ENCODE measurements at regions not wholly inside any gene's neighbourhood (a gene's known extent, or its start where the extent isn't known, plus 50 kb on each side); places are given as distances from the start of the nearest gene placed in this dataset.

DNA sequence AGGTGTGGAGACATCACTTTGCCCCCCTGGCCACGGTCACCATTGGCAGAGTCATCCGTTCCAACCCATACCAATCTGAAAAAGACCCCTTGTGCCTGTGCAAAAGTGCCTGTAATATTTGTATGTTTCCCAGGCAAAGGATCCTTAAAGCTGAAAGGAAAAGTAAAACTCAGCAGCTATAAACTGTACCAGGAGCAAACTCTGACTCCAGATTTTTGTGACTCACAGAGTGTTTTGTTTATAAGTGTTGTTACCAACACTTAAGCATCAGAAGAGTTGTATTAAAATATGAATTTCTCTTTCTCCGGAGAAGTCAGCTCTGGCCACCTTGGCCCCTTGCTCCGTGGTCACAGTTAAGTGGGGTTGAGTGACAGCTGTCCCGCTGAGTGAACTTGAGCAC is 75.9 kb downstream of the IRX6 start:
- no peak for DNase-seq (ENCODE audit: extremely low spot score)
- POLR2A ChIA-PET = no interaction called here
- CTCF ChIA-PET = interaction anchor here (1.2 to 1.9 kb wide), 2 partner anchors 12 to 65 kb away, joined by 3 to 7 read pairs; no protein-coding TSS in a partner anchor
- TF ChIP-seq, protein P1, sequence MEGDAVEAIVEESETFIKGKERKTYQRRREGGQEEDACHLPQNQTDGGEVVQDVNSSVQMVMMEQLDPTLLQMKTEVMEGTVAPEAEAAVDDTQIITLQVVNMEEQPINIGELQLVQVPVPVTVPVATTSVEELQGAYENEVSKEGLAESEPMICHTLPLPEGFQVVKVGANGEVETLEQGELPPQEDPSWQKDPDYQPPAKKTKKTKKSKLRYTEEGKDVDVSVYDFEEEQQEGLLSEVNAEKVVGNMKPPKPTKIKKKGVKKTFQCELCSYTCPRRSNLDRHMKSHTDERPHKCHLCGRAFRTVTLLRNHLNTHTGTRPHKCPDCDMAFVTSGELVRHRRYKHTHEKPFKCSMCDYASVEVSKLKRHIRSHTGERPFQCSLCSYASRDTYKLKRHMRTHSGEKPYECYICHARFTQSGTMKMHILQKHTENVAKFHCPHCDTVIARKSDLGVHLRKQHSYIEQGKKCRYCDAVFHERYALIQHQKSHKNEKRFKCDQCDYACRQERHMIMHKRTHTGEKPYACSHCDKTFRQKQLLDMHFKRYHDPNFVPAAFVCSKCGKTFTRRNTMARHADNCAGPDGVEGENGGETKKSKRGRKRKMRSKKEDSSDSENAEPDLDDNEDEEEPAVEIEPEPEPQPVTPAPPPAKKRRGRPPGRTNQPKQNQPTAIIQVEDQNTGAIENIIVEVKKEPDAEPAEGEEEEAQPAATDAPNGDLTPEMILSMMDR (IDR thresholded peaks at IDR 0.05; ENCODE audit: control extremely low read depth, extremely low read depth, low read depth, missing control alignments) = no peak

DNA sequence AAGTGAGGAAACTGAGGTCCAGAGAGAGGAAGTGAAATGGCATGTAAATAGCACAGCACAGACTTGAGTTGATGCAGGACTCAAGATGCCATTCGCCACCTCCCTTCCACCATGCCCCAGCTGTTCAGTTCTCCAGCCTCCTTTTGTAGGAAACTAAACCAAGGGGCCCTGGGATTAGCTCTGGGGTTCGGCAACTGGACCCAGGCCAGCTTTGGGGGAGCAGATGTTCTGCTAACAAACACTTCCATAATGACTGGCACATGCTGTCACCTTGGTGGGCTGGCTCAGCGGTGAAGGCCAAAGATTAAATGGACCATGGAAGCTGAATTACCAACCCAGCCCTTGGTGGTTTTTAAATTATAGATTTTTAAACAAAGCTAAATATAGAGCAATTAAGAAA is 77.0 kb downstream of the IRX6 start:
- DNase-seq (ENCODE audit: extremely low spot score) = no peak
- ChIA-PET POLR2A (no interaction called here), CTCF (interaction anchor here (0.8 kb wide), 1 partner anchor 10 kb away, joined by 3 read pairs; no protein-coding TSS in a partner anchor)
- TF ChIP-seq, protein P1 (IDR thresholded peaks at IDR 0.05; ENCODE audit: control extremely low read depth, extremely low read depth, low read depth, missing control alignments) = no peak

DNA sequence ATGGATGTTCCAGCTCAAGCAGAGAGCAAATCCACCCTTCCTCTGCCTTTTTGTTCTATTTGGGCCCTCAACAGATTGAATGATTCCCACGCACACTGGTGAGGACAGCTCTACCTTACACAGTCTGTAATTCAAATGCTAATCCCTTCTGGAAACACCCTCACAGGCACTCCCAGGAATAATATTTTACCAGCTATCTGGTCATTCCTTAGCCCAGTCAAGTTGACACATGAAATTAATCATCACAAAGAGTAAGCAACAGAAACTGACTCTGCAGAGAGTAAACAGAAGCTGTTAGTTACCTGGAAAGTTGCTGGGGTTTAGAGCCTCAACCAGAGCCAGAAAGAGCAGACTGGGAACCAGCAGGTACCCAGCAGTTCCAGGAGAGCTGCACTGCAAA is 75.5 kb upstream of the MMP2 start:
- TF ChIP-seq, protein P1 (IDR thresholded peaks at IDR 0.05; ENCODE audit: control extremely low read depth, extremely low read depth, low read depth, missing control alignments) = no peak
- POLR2A ChIA-PET = no interaction called here
- DNase-seq (ENCODE audit: extremely low spot score) = no peak
- CTCF ChIA-PET = interaction anchor here (1.0 kb wide), 1 partner anchor 12 kb away, joined by 4 read pairs; no protein-coding TSS in a partner anchor

DNA sequence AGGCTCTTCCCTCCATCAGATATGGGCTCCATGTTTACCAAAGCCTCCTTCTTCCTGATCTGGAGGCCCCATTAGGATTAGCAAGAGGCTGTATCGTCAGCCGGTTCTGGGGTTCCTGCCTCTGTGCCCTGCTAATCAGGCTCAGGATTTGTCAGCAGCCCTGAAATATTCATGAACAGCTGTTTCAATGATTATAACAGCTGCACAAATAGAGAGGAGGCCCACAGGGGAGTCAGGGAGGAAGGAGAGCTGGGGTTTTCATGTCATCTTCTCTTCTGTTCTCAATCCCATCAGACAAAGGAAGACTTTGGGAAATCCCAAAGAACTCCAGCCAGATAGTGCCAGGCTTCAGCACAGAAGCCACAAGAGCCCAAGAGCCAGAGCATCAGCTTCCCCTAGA is 72.3 kb upstream of the MMP2 start:
- TF ChIP-seq, protein P1 (IDR thresholded peaks at IDR 0.05; ENCODE audit: control extremely low read depth, extremely low read depth, low read depth, missing control alignments) = no peak
- POLR2A ChIA-PET = no interaction called here
- DNase-seq (ENCODE audit: extremely low spot score) = no peak
- CTCF ChIA-PET = no interaction called here

DNA sequence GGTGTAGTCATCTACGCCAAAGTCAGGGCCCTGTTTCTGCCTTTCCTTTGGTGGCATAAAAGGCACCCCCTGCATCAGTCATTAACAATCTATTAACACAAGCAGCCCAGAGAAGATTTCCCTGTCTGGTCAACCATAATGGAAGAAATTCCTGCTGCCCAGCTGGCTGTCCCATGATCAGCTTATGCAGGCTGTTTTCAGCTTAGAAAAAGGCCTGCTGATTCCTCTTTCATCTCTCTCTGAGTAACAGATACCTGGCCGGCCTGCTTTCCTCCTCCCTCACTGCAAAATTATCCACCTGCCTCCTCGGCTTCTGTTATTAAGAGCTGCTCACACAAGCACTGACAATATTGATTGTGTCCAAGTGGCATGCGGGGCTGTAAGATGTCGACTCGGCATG is 70.3 kb upstream of the MMP2 start:
- no peak for DNase-seq (ENCODE audit: extremely low spot score)
- ChIA-PET POLR2A (no interaction called here), CTCF (no interaction called here)
- TF ChIP-seq, protein P1 (IDR thresholded peaks at IDR 0.05; ENCODE audit: control extremely low read depth, extremely low read depth, low read depth, missing control alignments) = no peak

DNA sequence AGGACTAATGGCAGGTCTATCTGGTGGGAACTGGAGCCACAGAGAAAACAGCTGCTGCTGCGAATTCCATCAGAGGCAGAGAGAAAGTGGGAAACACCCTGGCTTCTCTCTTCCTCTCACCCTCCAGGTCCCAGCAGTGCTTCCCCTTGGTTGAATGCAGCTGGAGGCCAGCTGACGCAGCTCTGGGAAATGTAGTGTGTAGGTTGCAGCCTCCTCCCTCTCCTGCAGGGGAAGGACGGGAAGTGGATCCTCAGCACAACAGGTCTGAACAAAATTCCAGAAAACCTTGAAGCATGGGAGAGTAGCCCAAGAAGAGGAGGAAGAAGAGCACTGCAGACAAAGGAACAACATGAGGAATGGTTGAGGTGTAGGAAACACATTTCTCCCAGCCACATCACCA is 67.8 kb upstream of the MMP2 start:
- ChIA-PET CTCF (interaction anchor here (1.3 to 3.3 kb wide), 2 partner anchors 12 to 53 kb away, joined by 3 to 7 read pairs; no protein-coding TSS in a partner anchor), POLR2A (no interaction called here)
- DNase-seq (ENCODE audit: extremely low spot score) = no peak
- TF ChIP-seq, protein P1 (IDR thresholded peaks at IDR 0.05; ENCODE audit: control extremely low read depth, extremely low read depth, low read depth, missing control alignments) = no peak

DNA sequence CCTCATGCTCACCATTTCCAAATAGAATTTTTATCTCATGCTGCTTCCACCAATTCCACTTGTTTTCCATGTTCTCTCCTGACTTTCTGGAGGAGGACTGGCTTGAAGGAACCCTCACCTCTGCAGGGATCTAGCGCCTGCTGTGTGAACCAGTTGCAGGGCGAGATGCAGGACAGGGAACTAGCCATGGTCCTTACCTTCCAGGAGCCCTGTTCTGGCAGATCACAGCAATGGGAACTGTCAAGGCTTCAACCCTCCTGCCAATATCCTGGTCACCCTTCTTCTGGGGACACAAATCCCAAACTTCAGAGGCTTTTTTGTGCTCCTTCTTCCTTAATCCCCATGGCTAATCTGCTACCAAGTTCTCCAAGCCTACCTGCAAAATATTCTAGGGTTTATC is 60.4 kb upstream of the MMP2 start:
- CTCF ChIA-PET = no interaction called here
- DNase-seq (ENCODE audit: extremely low spot score) = no peak
- TF ChIP-seq, protein P1 (IDR thresholded peaks at IDR 0.05; ENCODE audit: control extremely low read depth, extremely low read depth, low read depth, missing control alignments) = no peak
- POLR2A ChIA-PET = no interaction called here

All from GM10248 (cell line).